ENCODE measurements at regions not wholly inside any gene's neighbourhood (a gene's known extent, or its start where the extent isn't known, plus 50 kb on each side); places are given as distances from the start of the nearest gene placed in this dataset.

- TF ChIP-seq CHD7 (IDR thresholded peaks at IDR 0.05; ENCODE audit: insufficient replicate concordance, low read length): no peak
- TF ChIP-seq SRF (IDR thresholded peaks at IDR 0.05; ENCODE audit: low read depth, low read length): no peak
- TF ChIP-seq EP300 (IDR thresholded peaks at IDR 0.05; ENCODE audit: borderline replicate concordance in 1 of 2, low read depth in 2 of 2, low read length in 2 of 2): no peak
- TF ChIP-seq POLR2A (IDR thresholded peaks at IDR 0.05; ENCODE audit: control extremely low read depth in 1 of 2, low read depth in 2 of 2, low read length in 2 of 2): no peak
- no peak for TF ChIP-seq POLR2AphosphoS5 (IDR thresholded peaks at IDR 0.05; ENCODE audit: low read depth, low read length)
- no peak for TF ChIP-seq CBX5 (IDR thresholded peaks at IDR 0.05; ENCODE audit: low read depth, low read length)
- TF ChIP-seq, protein P1, sequence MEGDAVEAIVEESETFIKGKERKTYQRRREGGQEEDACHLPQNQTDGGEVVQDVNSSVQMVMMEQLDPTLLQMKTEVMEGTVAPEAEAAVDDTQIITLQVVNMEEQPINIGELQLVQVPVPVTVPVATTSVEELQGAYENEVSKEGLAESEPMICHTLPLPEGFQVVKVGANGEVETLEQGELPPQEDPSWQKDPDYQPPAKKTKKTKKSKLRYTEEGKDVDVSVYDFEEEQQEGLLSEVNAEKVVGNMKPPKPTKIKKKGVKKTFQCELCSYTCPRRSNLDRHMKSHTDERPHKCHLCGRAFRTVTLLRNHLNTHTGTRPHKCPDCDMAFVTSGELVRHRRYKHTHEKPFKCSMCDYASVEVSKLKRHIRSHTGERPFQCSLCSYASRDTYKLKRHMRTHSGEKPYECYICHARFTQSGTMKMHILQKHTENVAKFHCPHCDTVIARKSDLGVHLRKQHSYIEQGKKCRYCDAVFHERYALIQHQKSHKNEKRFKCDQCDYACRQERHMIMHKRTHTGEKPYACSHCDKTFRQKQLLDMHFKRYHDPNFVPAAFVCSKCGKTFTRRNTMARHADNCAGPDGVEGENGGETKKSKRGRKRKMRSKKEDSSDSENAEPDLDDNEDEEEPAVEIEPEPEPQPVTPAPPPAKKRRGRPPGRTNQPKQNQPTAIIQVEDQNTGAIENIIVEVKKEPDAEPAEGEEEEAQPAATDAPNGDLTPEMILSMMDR (IDR thresholded peaks at IDR 0.05; ENCODE audit: control extremely low read depth in 1 of 3, insufficient read depth in 1 of 3, low read depth in 1 of 3, low read length in 3 of 3): no peak
- TF ChIP-seq BRCA1 (IDR thresholded peaks at IDR 0.05; ENCODE audit: low read depth, low read length): no peak
- no peak for TF ChIP-seq TAF1 (IDR thresholded peaks at IDR 0.05; ENCODE audit: low read depth, low read length)
- no peak for TF ChIP-seq FOSL1 (IDR thresholded peaks at IDR 0.05; ENCODE audit: insufficient read depth, low read depth, low read length)
- TF ChIP-seq ZNF274 (IDR thresholded peaks at IDR 0.05; ENCODE audit: borderline replicate concordance, extremely low read depth, low read length): no peak
- TF ChIP-seq EGR1 (IDR thresholded peaks at IDR 0.05; ENCODE audit: borderline replicate concordance, low read depth, low read length): no peak
These were observed 182.9 kb upstream of the SOX9 start for GRCh38 chr17:71937914-71938313.
